H1 (cell line): ENCODE measurements at regions not wholly inside any gene's neighbourhood (a gene's known extent, or its start where the extent isn't known, plus 50 kb on each side); places are given as distances from the start of the nearest gene placed in this dataset.

Source experiments
- CTCF ChIA-PET: fragments of 300-600 bp; sonication (Branson Sonifier 250); formaldehyde crosslinking; loops from one replicate; lab custom pipeline; 2021; ENCODE audit not compliant: partially characterized antibody; lab: Charles Lee
- POLR2A ChIA-PET: fragments of 300-600 bp; sonication (Branson Sonifier 250); formaldehyde crosslinking; loops from one replicate; lab custom pipeline; 2021; ENCODE audit warnings: inconsistent platforms; ENCODE audit not compliant: partially characterized antibody; lab: Charles Lee
- DNase-seq, 2 experiments: peaks; one replicate each; pipeline versions ENCODE4 v3.0.0 to v3.0.0-alpha.2; 2010 to 2022; ENCODE audit warnings: low spot score in 2 of 2, low read depth in 1 of 2, mixed read lengths in 1 of 2
- FAIRE-seq: peaks from 2 replicates; lab custom pipeline; 2011; peaks lifted over from hg19 to GRCh38; lab: Jason Lieb, UNC
- H2AFZ ChIP-seq: 2 replicates; pipeline ENCODE4 v1.8.1; 2012; ENCODE audit warnings: low read length, inconsistent platforms
- H2AK5ac ChIP-seq: 2 replicates; pipeline ENCODE4 v1.6.1; 2013; ENCODE audit warnings: low read depth, low read length
- H2BK120ac ChIP-seq: replicated peaks from 2 replicates; pipeline ENCODE3; 2013; ENCODE audit warnings: low read depth, low read length, inconsistent platforms
- H2BK12ac ChIP-seq: 2 replicates; pipeline ENCODE4 v1.6.1; 2013; ENCODE audit warnings: low read depth, low read length
- H2BK15ac ChIP-seq: 2 replicates; pipeline ENCODE4 v1.6.1; 2013; ENCODE audit warnings: low read length
- H2BK20ac ChIP-seq: 2 replicates; pipeline ENCODE4 v1.6.1; 2013; ENCODE audit warnings: low read length
- H2BK5ac ChIP-seq: 2 replicates; pipeline ENCODE4 v1.6.1; 2013; ENCODE audit warnings: low read depth, low read length
- H3K14ac ChIP-seq: 2 replicates; pipeline ENCODE4 v1.6.1; 2013; ENCODE audit warnings: inconsistent platforms; ENCODE audit not compliant: insufficient read length
- H3K18ac ChIP-seq: 2 replicates; pipeline ENCODE4 v1.6.1; 2013; ENCODE audit warnings: low read length; ENCODE audit errors: extremely low read depth
- H3K23ac ChIP-seq: 2 replicates; pipeline ENCODE4 v1.6.1; 2013; ENCODE audit warnings: inconsistent platforms; ENCODE audit not compliant: insufficient read length
- H3K23me2 ChIP-seq: 2 replicates; pipeline ENCODE4 v1.6.1; 2013; ENCODE audit warnings: low read depth, low read length
- H3K27ac ChIP-seq: 2 replicates; pipeline ENCODE4 v1.6.1; 2011; ENCODE audit warnings: low read depth, low read length, inconsistent platforms
- H3K27me3 ChIP-seq, 4 experiments: replicated peaks in 1 of 4; 1 replicate in 1 of 4; 2 replicates in 3 of 4; pipeline versions ENCODE4 v1.6.1 to v1.8.1; 2011 to 2013; ENCODE audit warnings: low read length in 3 of 4, mild to moderate bottlenecking in 3 of 4, inconsistent platforms in 2 of 4, mixed read lengths in 2 of 4, moderate library complexity in 1 of 4; ENCODE audit not compliant: control insufficient read depth in 3 of 4, insufficient read depth in 3 of 4; ENCODE audit errors: extremely low read depth in 1 of 4
- H3K36me3 ChIP-seq, 4 experiments: 2 replicates each; pipeline versions ENCODE4 v1.6.1 to v1.8.1; 2011 to 2013; ENCODE audit warnings: mild to moderate bottlenecking in 4 of 4, low read length in 3 of 4, moderate library complexity in 2 of 4, control low read depth in 1 of 4, inconsistent platforms in 1 of 4; ENCODE audit not compliant: insufficient read depth in 4 of 4, control insufficient read depth in 2 of 4
- H3K4ac ChIP-seq: replicated peaks from 2 replicates; pipeline ENCODE3; 2013; ENCODE audit warnings: low read length, low read depth, mixed read lengths, inconsistent platforms; ENCODE audit not compliant: insufficient read length
- H3K4me1 ChIP-seq, 4 experiments: replicated peaks in 1 of 4; 1 replicate in 1 of 4; 2 replicates in 3 of 4; pipeline versions ENCODE4 v1.6.1 to v1.8.1; 2011 to 2013; ENCODE audit warnings: low read length in 3 of 4, inconsistent platforms in 2 of 4, mixed read lengths in 1 of 4; ENCODE audit not compliant: insufficient read depth in 4 of 4, control insufficient read depth in 3 of 4
- H3K4me2 ChIP-seq, 2 experiments: 2 replicates each; pipeline versions ENCODE4 v1.6.1 to v1.8.1; 2011 to 2013; ENCODE audit warnings: low read depth in 2 of 2, low read length in 2 of 2, control low read depth in 1 of 2, inconsistent platforms in 1 of 2, mild to moderate bottlenecking in 1 of 2; ENCODE audit not compliant: insufficient read depth in 1 of 2
- H3K4me3 ChIP-seq, 4 experiments: fragments of 200-600, 300-600 bp in 1 of 4; sonication (generic), shearing (Covaris generic), sonication (Bioruptor Twin) in 1 of 4; 2 replicates each; pipeline versions ENCODE4 v1.5.1 to v1.8.1; 2011 to 2016; ENCODE audit warnings: low read length in 4 of 4, low read depth in 3 of 4, control low read depth in 2 of 4, inconsistent platforms in 2 of 4, mild to moderate bottlenecking in 2 of 4, mixed read lengths in 1 of 4, moderate library complexity in 1 of 4; ENCODE audit not compliant: insufficient read depth in 2 of 4; ENCODE audit errors: extremely low read depth in 1 of 4
- H3K56ac ChIP-seq: replicated peaks from 2 replicates; pipeline ENCODE3; 2013; ENCODE audit warnings: low read depth, mild to moderate bottlenecking, mixed read lengths, low read length, inconsistent platforms; ENCODE audit not compliant: insufficient read length
- H3K79me1 ChIP-seq: 2 replicates; pipeline ENCODE4 v1.6.1; 2013; ENCODE audit warnings: low read depth, low read length, control low read depth
- H3K79me2 ChIP-seq, 2 experiments: 2 replicates each; pipeline versions ENCODE4 v1.6.1 to v1.8.1; 2012 to 2013; ENCODE audit warnings: low read length in 2 of 2, mild to moderate bottlenecking in 2 of 2, inconsistent platforms in 1 of 2; ENCODE audit not compliant: insufficient read depth in 2 of 2, control insufficient read depth in 1 of 2
- H3K9ac ChIP-seq, 4 experiments: replicated peaks in 1 of 4; 1 replicate in 1 of 4; 2 replicates in 3 of 4; pipeline versions ENCODE4 v1.6.1 to v1.8.1; 2011 to 2013; ENCODE audit warnings: low read depth in 3 of 4, low read length in 3 of 4, control low read depth in 2 of 4, mild to moderate bottlenecking in 2 of 4, moderate library complexity in 2 of 4, inconsistent platforms in 1 of 4; ENCODE audit errors: extremely low read depth in 1 of 4
- H3K9me3 ChIP-seq, 2 experiments: 2 replicates each; pipeline versions ENCODE4 v1.6.1 to v1.8.1; 2012 to 2013; ENCODE audit warnings: mild to moderate bottlenecking in 2 of 2, moderate library complexity in 2 of 2, control low read depth in 1 of 2, inconsistent platforms in 1 of 2, low read depth in 1 of 2, low read length in 1 of 2, mixed read lengths in 1 of 2; ENCODE audit not compliant: insufficient read depth in 2 of 2
- H4K20me1 ChIP-seq, 2 experiments: replicated peaks in 1 of 2; 2 replicates each; pipeline versions ENCODE3 to v1.8.1; 2011 to 2013; ENCODE audit warnings: inconsistent platforms in 2 of 2, low read length in 2 of 2, mild to moderate bottlenecking in 1 of 2; ENCODE audit not compliant: insufficient read depth in 2 of 2, control insufficient read depth in 1 of 2
- H4K5ac ChIP-seq: 2 replicates; pipeline ENCODE4 v1.6.1; 2013; ENCODE audit warnings: low read length, low read depth, mixed read lengths, inconsistent platforms; ENCODE audit not compliant: insufficient read length
- H4K8ac ChIP-seq: 2 replicates; pipeline ENCODE4 v1.8.0; 2013; ENCODE audit warnings: mild to moderate bottlenecking, moderate library complexity, low read length, inconsistent platforms; ENCODE audit not compliant: insufficient read depth; ENCODE audit errors: extremely low read depth
- H4K91ac ChIP-seq: replicated peaks from 2 replicates; pipeline ENCODE3; 2013; ENCODE audit warnings: low read length, mixed read lengths, inconsistent platforms; ENCODE audit not compliant: insufficient read length
- BRCA1 ChIP-seq: IDR thresholded peaks from 2 replicates; pipeline ENCODE4 v1.6.1; 2012; ENCODE audit warnings: low read depth, low read length, improper control_type of control experiment
- EZH2 ChIP-seq: fragments of 200-600 bp; sonication (generic); IDR thresholded peaks from 2 replicates; pipeline ENCODE4 v1.7.1; 2012; ENCODE audit warnings: low read depth, mild to moderate bottlenecking, moderate library complexity, low read length, inconsistent platforms; ENCODE audit not compliant: severe bottlenecking
- POLR2A ChIP-seq, 2 experiments: IDR thresholded peaks; 1 replicate in 1 of 2; 2 replicates in 1 of 2; pipeline ENCODE4 v1.6.1; 2011; ENCODE audit warnings: low read depth in 2 of 2, low read length in 2 of 2, mild to moderate bottlenecking in 2 of 2; ENCODE audit errors: control extremely low read depth in 1 of 2
- RFX5 ChIP-seq: IDR thresholded peaks from 2 replicates; pipeline ENCODE4 v1.6.1; 2011; ENCODE audit warnings: low read depth, low read length, improper control_type of control experiment, borderline replicate concordance
- SIN3A ChIP-seq, 2 experiments: IDR thresholded peaks in 1 of 2; conservative IDR thresholded peaks in 1 of 2; 2 replicates each; pipeline ENCODE4 v1.6.1; 2011 to 2012; ENCODE audit warnings: low read length in 2 of 2, improper control_type of control experiment in 1 of 2, low read depth in 1 of 2, mild to moderate bottlenecking in 1 of 2
- SP1 ChIP-seq: IDR thresholded peaks from 2 replicates; pipeline ENCODE4 v1.6.1; 2011; ENCODE audit warnings: low read depth, low read length
- TBP ChIP-seq: IDR thresholded peaks from 2 replicates; pipeline ENCODE4 v1.6.1; 2011; ENCODE audit warnings: low read depth, low read length, improper control_type of control experiment
- TEAD4 ChIP-seq: IDR thresholded peaks from 2 replicates; pipeline ENCODE4 v1.6.1; 2012; ENCODE audit warnings: low read depth, low read length, inconsistent platforms, mixed read lengths
- WGBS, 2 experiments: shearing (Covaris generic) in 1 of 2; methylation state at CpG; one replicate each; pipeline versions ENCODE4 v1.1.6 to v1.1.7; 2013 to 2015; ENCODE audit warnings: low lambda C conversion rate in 2 of 2, mixed read lengths in 2 of 2, inconsistent platforms in 1 of 2, low coverage in 1 of 2, missing lambda C conversion rate in 1 of 2; ENCODE audit not compliant: insufficient replicate concordance in 2 of 2, insufficient coverage in 1 of 2, insufficient read length in 1 of 2; ENCODE audit errors: extremely low coverage in 1 of 2, missing lambda C conversion rate in 1 of 2; 5-methylcytosine and 5-hydroxymethylcytosine counted together
- TF ChIP-seq, protein P1 (sequence below): IDR thresholded peaks from 2 replicates; pipeline ENCODE4 v1.6.1; 2011; ENCODE audit warnings: low read length, improper control_type of control experiment

DNA sequence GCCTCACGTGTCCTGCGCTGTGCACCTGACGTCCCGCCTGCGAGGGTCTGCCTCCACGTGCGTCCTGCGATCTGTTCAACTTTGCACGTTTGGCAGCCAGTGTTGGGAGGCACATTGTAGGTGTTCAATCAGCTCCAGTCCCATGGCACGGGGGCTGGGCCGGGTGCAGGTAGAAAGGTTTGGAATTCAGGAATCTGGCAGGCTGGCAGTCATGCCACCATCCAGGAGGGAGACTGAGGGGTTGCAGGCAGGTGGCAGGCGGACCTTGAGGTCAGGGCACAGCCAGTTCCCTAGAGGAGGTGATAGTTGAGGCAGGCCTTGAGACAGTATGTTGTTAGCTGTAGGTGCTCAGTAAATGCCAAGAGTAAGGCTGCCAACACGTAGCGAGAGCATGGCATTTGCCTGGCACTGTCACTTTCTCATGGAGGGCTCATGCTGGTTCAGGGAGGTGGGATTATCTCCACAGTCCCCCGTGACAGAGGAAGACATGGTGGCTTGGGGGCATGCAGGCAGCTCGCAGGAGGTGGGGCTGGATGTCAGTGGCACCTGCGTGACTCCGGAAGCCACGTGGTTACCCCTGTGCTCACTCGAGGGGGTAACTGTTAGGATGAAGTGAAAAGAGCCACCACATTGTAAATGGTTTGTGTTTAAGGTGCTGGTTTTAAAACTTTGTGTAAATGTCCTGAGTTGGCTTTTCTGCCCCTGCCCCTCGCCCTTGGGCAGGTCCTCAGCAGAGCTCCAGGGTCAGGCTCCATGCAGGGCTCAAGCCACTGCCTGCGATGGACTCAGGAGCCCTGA lies 111.8 kb upstream of the FRMD1 start:
- POLR2A ChIA-PET: no interaction called here
- 91% methylated on average over 22 of the region's 22 CpGs; no CpG with 5 or more reads in 1 of the 2 experiments for WGBS, 2 experiments
- TF ChIP-seq TEAD4: no peak
- TF ChIP-seq SP1: no peak
- no peak for TF ChIP-seq EZH2
- no peak for TF ChIP-seq POLR2A (IDR thresholded peaks at IDR 0.05; ENCODE audit: control extremely low read depth in 1 of 2, low read depth in 2 of 2, low read length in 2 of 2)
- TF ChIP-seq, protein P1, sequence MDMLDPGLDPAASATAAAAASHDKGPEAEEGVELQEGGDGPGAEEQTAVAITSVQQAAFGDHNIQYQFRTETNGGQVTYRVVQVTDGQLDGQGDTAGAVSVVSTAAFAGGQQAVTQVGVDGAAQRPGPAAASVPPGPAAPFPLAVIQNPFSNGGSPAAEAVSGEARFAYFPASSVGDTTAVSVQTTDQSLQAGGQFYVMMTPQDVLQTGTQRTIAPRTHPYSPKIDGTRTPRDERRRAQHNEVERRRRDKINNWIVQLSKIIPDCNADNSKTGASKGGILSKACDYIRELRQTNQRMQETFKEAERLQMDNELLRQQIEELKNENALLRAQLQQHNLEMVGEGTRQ: no peak
- no peak for TF ChIP-seq RFX5
- no peak for TF ChIP-seq TBP
- no peak for TF ChIP-seq BRCA1
- TF ChIP-seq SIN3A (conservative IDR thresholded peaks at IDR 0.05 in 1 of 2, IDR thresholded peaks at IDR 0.05 in 1 of 2; ENCODE audit: low read depth in 1 of 2, low read length in 2 of 2): no peak

More for the DNA sequence above, 111.8 kb upstream of the FRMD1 start:
- no peak overlapping the region for H2BK5ac ChIP-seq
- H3K4me2 ChIP-seq: no peak overlapping the region
- no peak overlapping the region for H2AFZ ChIP-seq
- DNase-seq (no peak), FAIRE-seq (no peak)
- H3K9ac ChIP-seq: no peak overlapping the region
- no peak overlapping the region for H3K56ac ChIP-seq
- H3K4me1 ChIP-seq: no peaks in the 10 kb centered on the region; a peak in 1 of 7 replicates
- no peaks in the 10 kb centered on the region for H3K79me1 ChIP-seq
- no peaks in the 10 kb centered on the region for H4K20me1 ChIP-seq
- no peak overlapping the region for H2AK5ac ChIP-seq
- H4K5ac ChIP-seq: no peak overlapping the region
- H3K36me3 ChIP-seq: no peaks in the 10 kb centered on the region
- H2BK15ac ChIP-seq: no peak overlapping the region
- H3K4ac ChIP-seq: no peak overlapping the region
- no peak overlapping the region for H2BK12ac ChIP-seq
- H3K27ac ChIP-seq: no peak overlapping the region
- no peaks in the 10 kb centered on the region for H3K27me3 ChIP-seq
- no peak overlapping the region for H3K23ac ChIP-seq
- H3K18ac ChIP-seq: no peak overlapping the region
- H3K79me2 ChIP-seq: no peaks in the 10 kb centered on the region
- H3K9me3 ChIP-seq: peaks cover 9 to 15% of the 10 kb centered on the region in 2 experiments; a peak in 2 of 4 replicates
- CTCF ChIA-PET: no interaction called here
- H2BK20ac ChIP-seq: no peak overlapping the region
- no peak overlapping the region for H3K14ac ChIP-seq
- no peaks in the 10 kb centered on the region for H3K23me2 ChIP-seq
- no peak overlapping the region for H3K4me3 ChIP-seq
- no peak overlapping the region for H4K91ac ChIP-seq
- no peak overlapping the region for H2BK120ac ChIP-seq
- peak overlapping the region; percentile 76; the same call in 1 of the 2 replicates for H4K8ac ChIP-seq
